Adrenal gland (tissue), 5 donors: ENCODE measurements at regions not wholly inside any gene's neighbourhood (a gene's known extent, or its start where the extent isn't known, plus 50 kb on each side); places are given as distances from the start of the nearest gene placed in this dataset.

Experiments
- POLR2A ChIP-seq, 2 donors: fragments of 450-650 bp; IDR thresholded peaks; one replicate each; pipeline ENCODE4 v1.6.1; 2017; ENCODE audit warnings: antibody characterized with exemption in 2 of 2, mild to moderate bottlenecking in 2 of 2, moderate library complexity in 1 of 2
- TF ChIP-seq, protein P1 (sequence below), 6 experiments: fragments of 450-650 bp in 4 of 6; fragments of 200-600 bp in 2 of 6; sonication (generic) in 1 of 6; IDR thresholded peaks; 1 replicate in 5 of 6; 2 replicates in 1 of 6; pipeline versions ENCODE4 v1.5.1 to v1.8.0; 2016 to 2021; ENCODE audit warnings: antibody characterized with exemption in 6 of 6, mild to moderate bottlenecking in 2 of 6, moderate library complexity in 1 of 6
- donor health status: DM: no; HTN: no; CAD: no.

DNA sequence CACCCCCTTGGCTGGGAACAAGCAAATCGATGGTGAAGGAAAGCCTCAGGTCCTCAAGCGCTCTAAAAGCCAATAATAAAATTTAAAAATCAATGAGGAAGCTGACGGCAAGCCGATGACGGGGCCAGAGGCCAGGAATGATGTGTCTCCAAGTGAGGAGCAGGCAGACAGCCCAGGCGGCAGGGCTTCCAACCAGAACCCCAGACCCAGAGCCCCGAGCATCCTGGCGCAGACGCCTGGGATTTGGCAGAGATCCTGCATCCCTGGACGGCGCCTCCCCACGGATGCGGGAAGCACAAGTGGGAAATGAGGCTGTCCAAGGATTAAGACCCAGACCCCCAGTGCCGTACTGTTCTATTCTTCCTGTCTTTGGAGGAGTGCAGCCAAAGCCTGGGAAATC, 123.0 kb upstream of the PROK2 start:
- no peak for TF ChIP-seq POLR2A (IDR thresholded peaks at IDR 0.05)
- TF ChIP-seq, protein P1, sequence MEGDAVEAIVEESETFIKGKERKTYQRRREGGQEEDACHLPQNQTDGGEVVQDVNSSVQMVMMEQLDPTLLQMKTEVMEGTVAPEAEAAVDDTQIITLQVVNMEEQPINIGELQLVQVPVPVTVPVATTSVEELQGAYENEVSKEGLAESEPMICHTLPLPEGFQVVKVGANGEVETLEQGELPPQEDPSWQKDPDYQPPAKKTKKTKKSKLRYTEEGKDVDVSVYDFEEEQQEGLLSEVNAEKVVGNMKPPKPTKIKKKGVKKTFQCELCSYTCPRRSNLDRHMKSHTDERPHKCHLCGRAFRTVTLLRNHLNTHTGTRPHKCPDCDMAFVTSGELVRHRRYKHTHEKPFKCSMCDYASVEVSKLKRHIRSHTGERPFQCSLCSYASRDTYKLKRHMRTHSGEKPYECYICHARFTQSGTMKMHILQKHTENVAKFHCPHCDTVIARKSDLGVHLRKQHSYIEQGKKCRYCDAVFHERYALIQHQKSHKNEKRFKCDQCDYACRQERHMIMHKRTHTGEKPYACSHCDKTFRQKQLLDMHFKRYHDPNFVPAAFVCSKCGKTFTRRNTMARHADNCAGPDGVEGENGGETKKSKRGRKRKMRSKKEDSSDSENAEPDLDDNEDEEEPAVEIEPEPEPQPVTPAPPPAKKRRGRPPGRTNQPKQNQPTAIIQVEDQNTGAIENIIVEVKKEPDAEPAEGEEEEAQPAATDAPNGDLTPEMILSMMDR (IDR thresholded peaks at IDR 0.05), result no peak
